ENCODE measurements at regions not wholly inside any gene's neighbourhood (a gene's known extent, or its start where the extent isn't known, plus 50 kb on each side); places are given as distances from the start of the nearest gene placed in this dataset.

DNA sequence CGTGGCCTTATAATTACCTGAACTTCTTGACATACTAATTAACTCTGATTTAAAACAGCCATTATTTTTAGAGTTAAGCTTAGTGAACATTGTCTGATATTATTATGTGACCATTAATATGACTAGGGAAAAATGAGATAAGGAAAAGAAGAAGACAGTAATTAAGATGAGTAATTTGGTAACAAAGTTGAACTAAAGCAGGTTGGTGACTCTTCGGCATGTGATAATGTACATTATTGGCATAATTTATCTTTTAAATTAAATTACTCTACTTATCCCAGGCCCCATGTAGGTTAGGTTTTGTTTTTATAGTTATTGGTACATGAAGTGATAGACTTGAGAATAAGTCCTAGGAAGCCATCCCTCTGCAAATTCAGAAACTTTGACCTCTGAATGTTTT, 249.7 kb upstream of the CFAP20DC start:
- no CpG with 5 or more reads among the region's 2 CpGs for WGBS (ENCODE audit: insufficient coverage)

DNA sequence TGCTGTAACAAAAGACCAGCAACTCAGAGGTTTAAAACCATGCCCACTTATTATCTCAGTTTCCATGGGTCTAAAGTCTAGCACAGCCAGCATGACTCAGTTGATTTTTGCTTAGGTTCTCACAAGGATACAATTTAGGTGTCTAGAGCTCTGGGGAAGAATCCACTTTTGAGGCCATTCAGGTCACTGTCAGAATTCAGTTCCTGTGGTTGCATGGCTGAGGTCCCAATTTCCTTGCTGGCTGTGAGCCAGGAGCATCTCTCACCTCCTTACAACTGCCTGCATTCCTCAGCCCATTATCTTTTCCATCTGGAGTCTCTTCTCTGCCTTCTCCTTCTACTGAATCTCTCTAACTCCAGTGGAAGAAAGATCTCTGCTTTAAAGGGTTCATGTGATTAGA, 240.5 kb upstream of the CFAP20DC start:
- Mint-ChIP-seq H3K27me3 (ENCODE audit: low read depth in 2 of 2) (peaks cover 3 to 24% of the 10 kb centered on the region in 2 donors), H3K4me1 (peaks cover 0 to 16% of the 10 kb centered on the region in 2 donors), H3K9me3 (peaks cover 0 to 4% of the 10 kb centered on the region in 2 donors), H3K36me3 (no peaks in the 10 kb centered on the region), H3K4me3 (no peak overlapping the region), H3K27ac (no peak overlapping the region)
- Histone ChIP-seq H3K27ac (ENCODE audit: low read length) (no peak overlapping the region), H3K4me1 (ENCODE audit: control insufficient read depth, insufficient read depth, low read length) (peaks cover 6% of the 10 kb centered on the region), H3K4me3 (ENCODE audit: low read length) (no peak overlapping the region), H3K36me3 (ENCODE audit: control insufficient read depth, insufficient read depth, low read length) (no peaks in the 10 kb centered on the region), H3K9me3 (ENCODE audit: control insufficient read depth, insufficient read depth, low read length) (peaks cover 3% of the 10 kb centered on the region), H3K27me3 (ENCODE audit: control insufficient read depth, insufficient read depth, low read length) (no peaks in the 10 kb centered on the region)
- no peak for ATAC-seq
- TF ChIP-seq, protein P1, sequence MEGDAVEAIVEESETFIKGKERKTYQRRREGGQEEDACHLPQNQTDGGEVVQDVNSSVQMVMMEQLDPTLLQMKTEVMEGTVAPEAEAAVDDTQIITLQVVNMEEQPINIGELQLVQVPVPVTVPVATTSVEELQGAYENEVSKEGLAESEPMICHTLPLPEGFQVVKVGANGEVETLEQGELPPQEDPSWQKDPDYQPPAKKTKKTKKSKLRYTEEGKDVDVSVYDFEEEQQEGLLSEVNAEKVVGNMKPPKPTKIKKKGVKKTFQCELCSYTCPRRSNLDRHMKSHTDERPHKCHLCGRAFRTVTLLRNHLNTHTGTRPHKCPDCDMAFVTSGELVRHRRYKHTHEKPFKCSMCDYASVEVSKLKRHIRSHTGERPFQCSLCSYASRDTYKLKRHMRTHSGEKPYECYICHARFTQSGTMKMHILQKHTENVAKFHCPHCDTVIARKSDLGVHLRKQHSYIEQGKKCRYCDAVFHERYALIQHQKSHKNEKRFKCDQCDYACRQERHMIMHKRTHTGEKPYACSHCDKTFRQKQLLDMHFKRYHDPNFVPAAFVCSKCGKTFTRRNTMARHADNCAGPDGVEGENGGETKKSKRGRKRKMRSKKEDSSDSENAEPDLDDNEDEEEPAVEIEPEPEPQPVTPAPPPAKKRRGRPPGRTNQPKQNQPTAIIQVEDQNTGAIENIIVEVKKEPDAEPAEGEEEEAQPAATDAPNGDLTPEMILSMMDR (IDR thresholded peaks at IDR 0.05), result no peak
- no peak for DNase-seq
- intact Hi-C loops (cut with micrococcal nuclease), result no loop called here

More for the DNA sequence above, 249.7 kb upstream of the CFAP20DC start:
- Histone ChIP-seq H3K27me3 (ENCODE audit: control insufficient read depth, insufficient read depth, low read length) (no peaks in the 10 kb centered on the region), H3K27ac (ENCODE audit: low read length) (no peak overlapping the region), H3K4me1 (ENCODE audit: control insufficient read depth, insufficient read depth, low read length) (no peaks in the 10 kb centered on the region), H3K36me3 (ENCODE audit: control insufficient read depth, insufficient read depth, low read length) (no peaks in the 10 kb centered on the region), H3K9me3 (ENCODE audit: control insufficient read depth, insufficient read depth, low read length) (no peaks in the 10 kb centered on the region), H3K4me3 (ENCODE audit: low read length) (no peak overlapping the region)
- Mint-ChIP-seq H3K36me3 (no peaks in the 10 kb centered on the region), H3K4me3 (no peak overlapping the region), H3K27ac (no peak overlapping the region), H3K27me3 (ENCODE audit: low read depth in 2 of 2) (peaks cover 6 to 12% of the 10 kb centered on the region in 2 donors), H3K9me3 (peaks cover 0 to 2% of the 10 kb centered on the region in 2 donors), H3K4me1 (no peaks in the 10 kb centered on the region)
- intact Hi-C loops (cut with micrococcal nuclease), result no loop called here
- no peak for DNase-seq
- no peak for ATAC-seq
- TF ChIP-seq, protein P1 (IDR thresholded peaks at IDR 0.05), result no peak

DNA sequence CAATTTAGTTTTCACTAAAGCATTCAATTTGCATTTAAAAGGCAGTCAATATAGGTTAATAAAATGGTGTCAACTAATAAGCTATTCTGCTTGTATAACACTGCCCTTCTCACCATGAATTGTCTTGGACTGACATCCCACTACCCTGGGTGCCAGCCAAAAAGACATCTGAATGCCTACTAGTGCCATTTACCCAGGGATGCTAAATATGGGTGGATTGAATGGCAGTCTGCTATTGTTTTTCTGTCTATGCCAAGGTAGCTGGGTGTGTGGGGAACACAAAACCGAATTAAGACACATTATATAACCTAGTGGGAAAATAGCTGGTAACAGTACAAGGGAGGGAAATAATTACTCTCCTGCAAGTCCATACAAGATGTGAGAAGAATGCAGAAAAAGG, 240.0 kb upstream of the CFAP20DC start:
- H3K27ac Mint-ChIP-seq, result no peak overlapping the region
- Histone ChIP-seq H3K27ac (ENCODE audit: low read length) (no peak overlapping the region), H3K27me3 (ENCODE audit: control insufficient read depth, insufficient read depth, low read length) (no peaks in the 10 kb centered on the region), H3K4me1 (ENCODE audit: control insufficient read depth, insufficient read depth, low read length) (peaks cover 6% of the 10 kb centered on the region), H3K36me3 (ENCODE audit: control insufficient read depth, insufficient read depth, low read length) (no peaks in the 10 kb centered on the region), H3K4me3 (ENCODE audit: low read length) (no peak overlapping the region), H3K9me3 (ENCODE audit: control insufficient read depth, insufficient read depth, low read length) (peaks cover 3% of the 10 kb centered on the region)
- no peak overlapping the region for H3K4me3 Mint-ChIP-seq
- peaks cover 0 to 16% of the 10 kb centered on the region in 2 donors for H3K4me1 Mint-ChIP-seq
- peaks cover 0 to 2% of the 10 kb centered on the region in 2 donors for H3K9me3 Mint-ChIP-seq
- no peak for ATAC-seq
- TF ChIP-seq, protein P1 (IDR thresholded peaks at IDR 0.05), result no peak
- intact Hi-C loops (cut with micrococcal nuclease), result no loop called here
- peaks cover 2 to 24% of the 10 kb centered on the region in 2 donors for H3K27me3 Mint-ChIP-seq (ENCODE audit: low read depth in 2 of 2)
- no peak for DNase-seq
- H3K36me3 Mint-ChIP-seq, result no peaks in the 10 kb centered on the region
- WGBS (ENCODE audit: insufficient coverage), result 100% methylated on average over 1 of the region's 1 CpG

DNA sequence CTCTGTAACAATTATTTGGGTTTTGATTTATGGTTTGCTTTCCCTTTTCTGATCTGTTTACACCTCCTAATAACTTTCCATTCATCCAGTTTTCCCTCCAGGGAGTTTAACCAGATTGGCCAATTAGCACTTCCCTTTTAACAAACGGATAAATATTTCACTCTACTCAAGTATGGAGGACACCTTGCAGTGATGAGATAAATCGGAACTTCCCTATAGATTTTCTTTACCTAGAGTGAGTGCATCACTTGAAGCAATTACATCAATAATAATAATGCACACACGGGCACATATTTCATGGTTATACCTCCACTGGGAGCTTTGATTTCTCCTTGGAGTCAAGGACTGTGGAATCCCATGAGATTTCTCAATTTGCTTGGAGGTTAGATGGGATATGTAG, 239.1 kb upstream of the CFAP20DC start:
- no peak overlapping the region for H3K27ac Mint-ChIP-seq
- H3K27me3 Mint-ChIP-seq (ENCODE audit: low read depth in 2 of 2), result peaks cover 3 to 25% of the 10 kb centered on the region in 2 donors
- H3K36me3 Mint-ChIP-seq, result no peaks in the 10 kb centered on the region
- no peaks in the 10 kb centered on the region for H3K27me3 ChIP-seq (ENCODE audit: control insufficient read depth, insufficient read depth, low read length)
- H3K4me3 ChIP-seq (ENCODE audit: low read length), result no peak overlapping the region
- TF ChIP-seq, protein P1 (IDR thresholded peaks at IDR 0.05), result no peak
- intact Hi-C loops (cut with micrococcal nuclease), result no loop called here
- H3K36me3 ChIP-seq (ENCODE audit: control insufficient read depth, insufficient read depth, low read length), result no peaks in the 10 kb centered on the region
- no peak overlapping the region for H3K4me3 Mint-ChIP-seq
- 79% methylated on average over 2 of the region's 3 CpGs for WGBS (ENCODE audit: insufficient coverage)
- peaks cover 0 to 16% of the 10 kb centered on the region in 2 donors for H3K4me1 Mint-ChIP-seq
- DNase-seq (no peak), ATAC-seq (no peak)
- H3K27ac ChIP-seq (ENCODE audit: low read length), result no peak overlapping the region
- peaks cover 6% of the 10 kb centered on the region for H3K4me1 ChIP-seq (ENCODE audit: control insufficient read depth, insufficient read depth, low read length)
- H3K9me3 Mint-ChIP-seq, result no peaks in the 10 kb centered on the region
- H3K9me3 ChIP-seq (ENCODE audit: control insufficient read depth, insufficient read depth, low read length), result peaks cover under 1% of the 10 kb centered on the region
